Mesenchymal stem cell (in vitro differentiated cells and primary cell): ENCODE measurements at regions not wholly inside any gene's neighbourhood (a gene's known extent, or its start where the extent isn't known, plus 50 kb on each side); places are given as distances from the start of the nearest gene placed in this dataset.

Source experiments
- DNase-seq: peaks from one replicate; pipeline ENCODE4 v3.0.0-alpha.2; 2013
- H2AFZ ChIP-seq: one replicate; pipeline ENCODE4 v1.6.1; 2013; ENCODE audit warnings: low read depth, mild to moderate bottlenecking, control low read depth, inconsistent platforms, low read length, moderate library complexity
- H2AK5ac ChIP-seq: 2 replicates; pipeline ENCODE4 v1.6.1; 2013; ENCODE audit warnings: low read length, moderate library complexity, mild to moderate bottlenecking, inconsistent platforms; ENCODE audit not compliant: severe bottlenecking
- H2BK120ac ChIP-seq: one replicate; pipeline ENCODE4 v1.6.1; 2013; ENCODE audit warnings: low read depth, mild to moderate bottlenecking, inconsistent platforms, low read length, moderate library complexity
- H2BK12ac ChIP-seq, 2 experiments: one replicate each; pipeline ENCODE4 v1.6.1; 2013; ENCODE audit warnings: inconsistent platforms in 2 of 2, low read length in 2 of 2, mild to moderate bottlenecking in 2 of 2, moderate library complexity in 2 of 2, control low read depth in 1 of 2
- H2BK15ac ChIP-seq: one replicate; pipeline ENCODE4 v1.6.1; 2013; ENCODE audit warnings: mild to moderate bottlenecking, low read depth, inconsistent platforms; ENCODE audit not compliant: poor library complexity, severe bottlenecking
- H2BK5ac ChIP-seq: 2 replicates; pipeline ENCODE4 v1.6.1; 2013; ENCODE audit warnings: low read depth, mild to moderate bottlenecking, low read length, control low read depth, inconsistent platforms; ENCODE audit not compliant: poor library complexity, severe bottlenecking
- H3K14ac ChIP-seq, 2 experiments: one replicate each; pipeline ENCODE4 v1.6.1; 2013; ENCODE audit warnings: inconsistent platforms in 2 of 2, low read length in 2 of 2, control low read depth in 1 of 2, mild to moderate bottlenecking in 1 of 2, moderate library complexity in 1 of 2
- H3K18ac ChIP-seq, 2 experiments: one replicate each; pipeline ENCODE4 v1.6.1; 2013; ENCODE audit warnings: inconsistent platforms in 2 of 2, low read length in 2 of 2, control low read depth in 1 of 2, low read depth in 1 of 2, mild to moderate bottlenecking in 1 of 2
- H3K23ac ChIP-seq, 2 experiments: one replicate each; pipeline ENCODE4 v1.6.1; 2013; ENCODE audit warnings: inconsistent platforms in 2 of 2, low read length in 2 of 2, mild to moderate bottlenecking in 2 of 2, moderate library complexity in 2 of 2, control low read depth in 1 of 2
- H3K27ac ChIP-seq: 2 replicates; pipeline ENCODE4 v1.5.1; 2013; ENCODE audit warnings: mild to moderate bottlenecking, moderate library complexity, low read length, control low read depth, inconsistent platforms; ENCODE audit not compliant: poor library complexity, severe bottlenecking
- H3K27me3 ChIP-seq, 2 experiments: 2 replicates each; pipeline versions ENCODE4 v1.6.1 to v1.7.0; 2013; ENCODE audit warnings: low read length in 2 of 2, mild to moderate bottlenecking in 2 of 2, moderate library complexity in 2 of 2, control low read depth in 1 of 2, inconsistent platforms in 1 of 2; ENCODE audit not compliant: control insufficient read depth in 1 of 2, insufficient read depth in 1 of 2
- H3K36me3 ChIP-seq, 2 experiments: 2 replicates each; pipeline versions ENCODE4 v1.6.1 to v1.7.0; 2013; ENCODE audit warnings: low read length in 2 of 2, control low read depth in 1 of 2, inconsistent platforms in 1 of 2, low read depth in 1 of 2, mild to moderate bottlenecking in 1 of 2; ENCODE audit not compliant: insufficient read depth in 2 of 2, control insufficient read depth in 1 of 2
- H3K4ac ChIP-seq, 2 experiments: one replicate each; pipeline ENCODE4 v1.6.1; 2013; ENCODE audit warnings: inconsistent platforms in 2 of 2, low read length in 2 of 2, mild to moderate bottlenecking in 2 of 2, moderate library complexity in 2 of 2, control low read depth in 1 of 2, low read depth in 1 of 2
- H3K4me1 ChIP-seq: 2 replicates; pipeline ENCODE4 v1.6.1; 2013; ENCODE audit warnings: low read depth, low read length, control low read depth; ENCODE audit not compliant: control insufficient read depth, insufficient read depth
- H3K4me2 ChIP-seq: 2 replicates; pipeline ENCODE4 v1.6.1; 2013; ENCODE audit warnings: low read length, mild to moderate bottlenecking, inconsistent platforms; ENCODE audit not compliant: poor library complexity, severe bottlenecking
- H3K4me3 ChIP-seq, 2 experiments: 2 replicates each; pipeline versions ENCODE4 v1.5.1 to v1.7.0; 2013; ENCODE audit warnings: low read length in 2 of 2, mild to moderate bottlenecking in 2 of 2, control low read depth in 1 of 2, low read depth in 1 of 2; ENCODE audit not compliant: insufficient read depth in 1 of 2
- H3K79me1 ChIP-seq: replicated peaks from 2 replicates; pipeline ENCODE4 v1.6.1; 2013; ENCODE audit warnings: mild to moderate bottlenecking, control low read depth, low read length, inconsistent platforms; ENCODE audit not compliant: poor library complexity, severe bottlenecking
- H3K9ac ChIP-seq: 2 replicates; pipeline ENCODE4 v1.7.0; 2013; ENCODE audit warnings: mild to moderate bottlenecking, low read length, moderate library complexity
- H3K9me3 ChIP-seq: 2 replicates; pipeline ENCODE4 v1.7.0; 2013; ENCODE audit warnings: mild to moderate bottlenecking, low read length; ENCODE audit not compliant: control insufficient read depth
- H4K8ac ChIP-seq: one replicate; pipeline ENCODE4 v1.6.1; 2013; ENCODE audit warnings: inconsistent platforms, mild to moderate bottlenecking, low read length, moderate library complexity
- H4K91ac ChIP-seq: one replicate; pipeline ENCODE4 v1.6.1; 2013; ENCODE audit warnings: mild to moderate bottlenecking, low read length, inconsistent platforms
- WGBS: methylation state at CpG from one replicate; pipeline ENCODE4 v1.1.7; 2013; ENCODE audit warnings: mixed read lengths; 5-methylcytosine and 5-hydroxymethylcytosine counted together

- no peak overlapping the region for H2BK120ac ChIP-seq
- no peaks in the 10 kb centered on the region for H3K9me3 ChIP-seq
- WGBS: no CpG with 5 or more reads among the region's 2 CpGs
- H3K36me3 ChIP-seq: no peaks in the 10 kb centered on the region
- no peak overlapping the region for H3K14ac ChIP-seq
- no peak overlapping the region for H3K18ac ChIP-seq
- no peak overlapping the region for H3K23ac ChIP-seq
- no peaks in the 10 kb centered on the region for H3K79me1 ChIP-seq
- no peak overlapping the region for H4K8ac ChIP-seq
- H3K27me3 ChIP-seq: no peaks in the 10 kb centered on the region
- DNase-seq: no peak
- peaks cover 4% of the 10 kb centered on the region for H3K4me1 ChIP-seq
- no peak overlapping the region for H4K91ac ChIP-seq
- H2AK5ac ChIP-seq: no peak overlapping the region
- no peak overlapping the region for H3K4me3 ChIP-seq
- H2BK5ac ChIP-seq: no peak overlapping the region
- H3K4me2 ChIP-seq: no peak overlapping the region
- H2AFZ ChIP-seq: no peak overlapping the region
- H2BK12ac ChIP-seq: no peak overlapping the region
- H2BK15ac ChIP-seq: no peak overlapping the region
- H3K9ac ChIP-seq: no peak overlapping the region
- H3K27ac ChIP-seq: no peak overlapping the region
- H3K4ac ChIP-seq: no peak overlapping the region
Measured at GRCh38 chr12:94094700-94095099, 53.7 kb upstream of the PLXNC1 start.

- Histone ChIP-seq H3K23ac (no peak overlapping the region), H3K36me3 (no peaks in the 10 kb centered on the region), H2BK120ac (no peak overlapping the region), H3K9me3 (no peaks in the 10 kb centered on the region), H3K79me1 (no peaks in the 10 kb centered on the region), H3K27ac (no peak overlapping the region), H3K14ac (no peak overlapping the region), H2AFZ (no peak overlapping the region), H4K91ac (no peak overlapping the region), H4K8ac (no peak overlapping the region), H2AK5ac (no peak overlapping the region), H3K4ac (no peak overlapping the region), H2BK12ac (no peak overlapping the region), H2BK5ac (no peak overlapping the region), H3K4me2 (no peak overlapping the region), H2BK15ac (no peak overlapping the region), H3K4me1 (peaks cover 4% of the 10 kb centered on the region), H3K4me3 (no peak overlapping the region), H3K18ac (no peak overlapping the region), H3K27me3 (no peaks in the 10 kb centered on the region), H3K9ac (no peak overlapping the region)
- no CpG with 5 or more reads among the region's 2 CpGs for WGBS
- DNase-seq: no peak
Measured at GRCh38 chr12:94095618-94096017, 52.8 kb upstream of the PLXNC1 start.

DNA sequence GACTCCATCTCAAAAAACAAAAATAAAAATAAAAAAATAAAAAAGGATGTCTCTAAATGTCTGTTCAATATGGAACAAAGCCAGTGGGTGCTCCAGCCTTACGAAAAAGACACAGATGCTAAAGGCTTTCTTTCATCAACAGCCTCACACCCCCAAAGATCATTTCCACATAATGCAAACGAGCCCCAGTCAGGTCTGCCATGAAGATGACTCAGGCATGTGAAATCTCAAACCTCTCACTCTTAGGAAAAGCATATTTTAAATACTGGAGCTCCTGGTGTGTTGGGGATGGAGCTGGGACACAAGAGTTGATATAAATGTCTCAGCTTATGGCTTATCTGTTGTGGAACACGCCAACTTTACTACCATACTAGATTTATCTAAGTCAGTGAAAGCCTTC is 49.9 kb upstream of the PLXNC1 start:
- Histone ChIP-seq H4K8ac (no peak overlapping the region), H2BK15ac (no peak overlapping the region), H3K27me3 (no peaks in the 10 kb centered on the region)

More for the DNA sequence above, 49.9 kb upstream of the PLXNC1 start:
- no peak overlapping the region for H2AK5ac ChIP-seq
- no peak overlapping the region for H3K14ac ChIP-seq
- no peak overlapping the region for H3K4ac ChIP-seq
- no peak overlapping the region for H2BK120ac ChIP-seq
- H3K9ac ChIP-seq: no peak overlapping the region
- DNase-seq: peak; percentile 33
- H3K4me2 ChIP-seq: no peak overlapping the region
- H2AFZ ChIP-seq: no peak overlapping the region
- no peak overlapping the region for H4K91ac ChIP-seq
- H3K18ac ChIP-seq: no peak overlapping the region
- H3K9me3 ChIP-seq: no peaks in the 10 kb centered on the region
- H2BK12ac ChIP-seq: no peak overlapping the region
- H3K23ac ChIP-seq: no peak overlapping the region
- H3K4me1 ChIP-seq: peaks cover 12% of the 10 kb centered on the region
- no peak overlapping the region for H2BK5ac ChIP-seq
- H3K27ac ChIP-seq: no peak overlapping the region
- H3K79me1 ChIP-seq: no peaks in the 10 kb centered on the region
- WGBS: 55% methylated on average over 2 of the region's 3 CpGs
- no peak overlapping the region for H3K4me3 ChIP-seq
- H3K36me3 ChIP-seq: no peaks in the 10 kb centered on the region
